CD4-positive, alpha-beta memory T cell (primary cell): ENCODE measurements at regions not wholly inside any gene's neighbourhood (a gene's known extent, or its start where the extent isn't known, plus 50 kb on each side); places are given as distances from the start of the nearest gene placed in this dataset.

Experiments
- CTCF ChIA-PET: fragments of 350-600 bp; sonication (Branson Sonifier 250); formaldehyde crosslinking; loops from one replicate; lab custom pipeline; 2021; ENCODE audit warnings: inconsistent platforms; ENCODE audit not compliant: partially characterized antibody; lab: Charles Lee
- POLR2A ChIA-PET: fragments of 350-600 bp; sonication (Branson Sonifier 250); formaldehyde crosslinking; loops from one replicate; lab custom pipeline; 2021; ENCODE audit not compliant: partially characterized antibody; lab: Charles Lee
- DNase-seq, 5 donors: peaks; one replicate each; pipeline versions ENCODE4 v3.0.0 to v3.0.0-alpha.2; 2020 to 2022; ENCODE audit warnings: mixed read lengths in 1 of 5
- H3K27ac ChIP-seq: one replicate; pipeline ENCODE4 v1.7.0; 2013; ENCODE audit warnings: low read depth, low read length
- H3K27me3 ChIP-seq: 2 replicates; pipeline ENCODE4 v1.7.0; 2013; ENCODE audit warnings: mild to moderate bottlenecking, low read length, moderate library complexity; ENCODE audit not compliant: insufficient read depth
- H3K36me3 ChIP-seq: 2 replicates; pipeline ENCODE4 v1.7.0; 2013; ENCODE audit warnings: mild to moderate bottlenecking, low read length, moderate library complexity; ENCODE audit not compliant: insufficient read depth
- H3K4me1 ChIP-seq: 2 replicates; pipeline ENCODE4 v1.7.0; 2013; ENCODE audit warnings: mild to moderate bottlenecking, low read length, moderate library complexity; ENCODE audit not compliant: insufficient read depth
- H3K4me3 ChIP-seq, 2 donors: one replicate each; pipeline ENCODE4 v1.7.0; 2013; ENCODE audit warnings: low read length in 2 of 2, mild to moderate bottlenecking in 1 of 2
- H3K9me3 ChIP-seq, 2 donors: one replicate each; pipeline ENCODE4 v1.7.0; 2013; ENCODE audit warnings: low read length in 2 of 2, control low read depth in 1 of 2; ENCODE audit not compliant: control insufficient read depth in 1 of 2
- H3K27ac Mint-ChIP-seq, 7 donors: one replicate each; pipeline ENCODE4 v1.8.0; 2020 to 2021; ENCODE audit warnings: mixed read lengths in 7 of 7, mild to moderate bottlenecking in 6 of 7, inconsistent platforms in 3 of 7, moderate library complexity in 3 of 7
- H3K27me3 Mint-ChIP-seq, 2 donors: one replicate each; pipeline ENCODE4 v1.8.0; 2020 to 2021; ENCODE audit warnings: mixed read lengths in 2 of 2
- H3K36me3 Mint-ChIP-seq, 2 donors: one replicate each; pipeline ENCODE4 v1.8.0; 2020 to 2021; ENCODE audit warnings: mixed read lengths in 2 of 2, inconsistent platforms in 1 of 2, mild to moderate bottlenecking in 1 of 2
- H3K4me1 Mint-ChIP-seq, 4 donors: one replicate each; pipeline ENCODE4 v1.8.0; 2020 to 2021; ENCODE audit warnings: mixed read lengths in 4 of 4, mild to moderate bottlenecking in 1 of 4
- H3K4me3 Mint-ChIP-seq, 8 donors: one replicate each; pipeline ENCODE4 v1.8.0; 2020 to 2021; ENCODE audit warnings: mixed read lengths in 8 of 8, mild to moderate bottlenecking in 7 of 8, moderate library complexity in 6 of 8, inconsistent platforms in 3 of 8
- H3K9me3 Mint-ChIP-seq, 8 donors: one replicate each; pipeline ENCODE4 v1.8.0; 2020 to 2021; ENCODE audit warnings: mixed read lengths in 8 of 8, mild to moderate bottlenecking in 5 of 8, inconsistent platforms in 3 of 8, moderate library complexity in 1 of 8
- intact Hi-C: fragments of 100-400 bp; cut with micrococcal nuclease; formaldehyde crosslinking; loops from one replicate; pipeline ENCODE4 v1.15.1; 2023

DNA sequence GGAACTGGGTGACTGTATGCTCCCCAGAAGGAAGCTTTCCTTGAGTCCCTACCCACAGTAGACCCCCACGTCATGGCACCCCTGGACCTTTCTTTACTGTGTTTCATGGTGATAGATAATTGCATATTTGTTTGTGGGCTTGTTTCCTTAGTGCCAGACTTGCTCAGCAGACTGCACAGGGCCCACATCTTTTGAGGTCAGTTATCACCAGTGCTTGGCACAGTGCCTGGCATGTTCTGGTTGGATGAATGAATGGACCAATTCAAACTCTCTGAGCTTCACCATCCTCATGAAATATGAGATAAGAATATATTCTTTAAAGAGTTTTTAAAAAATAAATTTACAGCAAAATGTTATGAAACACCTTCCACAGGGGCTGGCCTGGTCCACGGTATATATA is 78.4 kb upstream of the EMX2 start:
- Histone ChIP-seq H3K27ac (no peak overlapping the region), H3K9me3 (no peaks in the 10 kb centered on the region), H3K36me3 (no peaks in the 10 kb centered on the region), H3K4me3 (no peak overlapping the region), H3K27me3 (no peaks in the 10 kb centered on the region), H3K4me1 (no peaks in the 10 kb centered on the region)
- ChIA-PET POLR2A (no interaction called here), CTCF (interaction anchor here (1.1 kb wide), 1 partner anchor 13 kb away, joined by 3 read pairs; no protein-coding TSS in a partner anchor)
- Mint-ChIP-seq H3K27me3 (peaks cover 4 to 5% of the 10 kb centered on the region in 2 donors), H3K4me3 (no peak overlapping the region), H3K9me3 (no peaks in the 10 kb centered on the region), H3K36me3 (no peaks in the 10 kb centered on the region), H3K4me1 (no peaks in the 10 kb centered on the region), H3K27ac (no peak overlapping the region)
- intact Hi-C loops, result no loop called here
- DNase-seq, result no peak

DNA sequence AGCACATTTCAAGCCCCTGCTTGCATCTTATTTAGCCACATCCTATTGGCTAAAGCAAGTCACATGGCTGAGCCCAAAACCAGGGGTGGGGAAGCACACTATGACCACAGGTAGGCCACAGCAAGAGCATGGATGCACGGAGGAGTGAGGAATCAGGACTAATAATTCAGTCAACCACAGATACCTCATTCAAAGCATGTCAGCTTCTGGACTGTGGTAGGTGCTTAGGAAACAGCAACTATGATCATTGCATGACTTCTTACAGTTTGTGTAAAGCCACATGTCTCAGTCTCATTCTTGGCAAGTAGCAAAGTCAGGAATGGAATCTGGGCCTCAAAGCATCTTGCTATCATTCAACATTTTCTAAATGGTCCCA is 79.0 kb upstream of the EMX2 start:
- Histone ChIP-seq H3K4me3 (no peak overlapping the region), H3K36me3 (no peaks in the 10 kb centered on the region), H3K27me3 (no peaks in the 10 kb centered on the region), H3K27ac (no peak overlapping the region), H3K9me3 (no peaks in the 10 kb centered on the region), H3K4me1 (no peaks in the 10 kb centered on the region)
- DNase-seq, result no peak
- ChIA-PET CTCF (no interaction called here), POLR2A (no interaction called here)
- Mint-ChIP-seq H3K36me3 (no peaks in the 10 kb centered on the region), H3K4me3 (no peak overlapping the region), H3K9me3 (no peaks in the 10 kb centered on the region), H3K4me1 (no peaks in the 10 kb centered on the region), H3K27ac (no peak overlapping the region), H3K27me3 (peaks cover 6 to 8% of the 10 kb centered on the region in 2 donors)
- intact Hi-C loops, result no loop called here

DNA sequence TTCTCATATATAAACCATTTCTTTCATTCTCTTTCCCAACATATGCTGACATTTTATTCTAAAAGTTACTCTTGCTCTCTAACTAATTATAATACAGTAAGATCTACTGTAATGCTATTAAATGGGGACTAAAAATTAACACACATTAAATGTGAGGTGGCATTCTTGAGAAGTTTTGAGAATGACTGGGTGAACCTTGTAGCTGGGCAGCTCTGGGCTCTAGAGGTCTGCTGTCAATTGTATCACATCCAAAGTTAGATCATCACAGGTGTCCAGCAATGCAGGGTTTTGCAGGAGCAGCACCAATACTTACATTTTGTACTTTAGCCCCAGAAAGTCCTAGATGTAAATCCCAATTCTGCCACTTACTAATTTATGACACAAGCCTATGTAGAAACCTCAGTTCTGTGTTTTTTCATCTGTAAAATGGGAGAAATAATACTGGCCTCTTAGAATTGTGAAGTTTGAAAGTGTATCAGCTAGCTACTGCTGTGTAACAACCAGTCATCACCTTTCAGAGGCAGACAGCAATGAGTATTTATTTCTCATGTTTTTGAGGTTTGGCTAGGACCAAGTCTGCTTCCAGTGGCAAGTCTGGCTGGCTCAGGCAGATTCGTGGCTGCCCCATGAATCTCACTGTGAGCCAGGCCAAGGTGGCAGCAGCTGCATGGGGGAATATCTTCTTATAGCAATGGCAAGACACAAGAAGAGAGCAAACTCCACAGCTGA is 79.6 kb upstream of the EMX2 start:
- intact Hi-C loops, result no loop called here
- CTCF ChIA-PET, result no interaction called here
- H3K36me3 Mint-ChIP-seq, result no peaks in the 10 kb centered on the region

DNA sequence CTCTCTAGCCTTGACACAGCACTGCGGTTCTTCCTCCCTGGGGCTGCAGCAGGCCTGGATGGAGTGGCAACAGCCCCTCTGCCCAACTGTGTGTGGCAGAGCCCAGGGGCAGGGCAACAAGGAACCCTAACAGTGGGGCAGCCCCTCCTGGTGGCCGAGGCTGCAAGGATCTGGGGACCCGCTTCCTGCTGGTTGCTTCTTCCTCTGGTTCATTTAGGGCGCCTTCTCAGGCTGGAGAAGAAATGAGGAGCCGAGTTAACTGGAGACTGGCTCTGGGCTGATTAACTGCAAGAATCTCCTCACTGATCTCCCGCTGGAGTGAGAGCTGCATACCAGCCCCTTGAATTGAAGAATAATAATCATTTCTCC is 80.1 kb upstream of the EMX2 start:
- Histone ChIP-seq H3K9me3 (no peaks in the 10 kb centered on the region), H3K27me3 (no peaks in the 10 kb centered on the region), H3K4me3 (no peak overlapping the region), H3K27ac (no peak overlapping the region), H3K36me3 (no peaks in the 10 kb centered on the region), H3K4me1 (no peaks in the 10 kb centered on the region)
- Mint-ChIP-seq H3K4me1 (no peaks in the 10 kb centered on the region), H3K36me3 (no peaks in the 10 kb centered on the region), H3K4me3 (no peak overlapping the region), H3K9me3 (peaks cover 0 to under 1% (median 0%) of the 10 kb centered on the region in 8 donors), H3K27ac (no peak overlapping the region), H3K27me3 (peaks cover 8% of the 10 kb centered on the region in 2 donors)
- DNase-seq, result no peak
- POLR2A ChIA-PET, result no interaction called here
- CTCF ChIA-PET, result no interaction called here
- intact Hi-C loops, result no loop called here

More for the DNA sequence above, 79.6 kb upstream of the EMX2 start:
- no peak overlapping the region for H3K4me3 Mint-ChIP-seq
- DNase-seq, result no peak
- H3K27me3 ChIP-seq, result no peaks in the 10 kb centered on the region
- H3K9me3 ChIP-seq, result no peaks in the 10 kb centered on the region
- no peak overlapping the region for H3K27ac Mint-ChIP-seq
- H3K4me1 ChIP-seq, result no peaks in the 10 kb centered on the region
- no peak overlapping the region for H3K4me3 ChIP-seq
- no peaks in the 10 kb centered on the region for H3K9me3 Mint-ChIP-seq
- POLR2A ChIA-PET, result no interaction called here
- peaks cover 8% of the 10 kb centered on the region in 2 donors for H3K27me3 Mint-ChIP-seq
- no peaks in the 10 kb centered on the region for H3K4me1 Mint-ChIP-seq
- no peaks in the 10 kb centered on the region for H3K36me3 ChIP-seq
- no peak overlapping the region for H3K27ac ChIP-seq

DNA sequence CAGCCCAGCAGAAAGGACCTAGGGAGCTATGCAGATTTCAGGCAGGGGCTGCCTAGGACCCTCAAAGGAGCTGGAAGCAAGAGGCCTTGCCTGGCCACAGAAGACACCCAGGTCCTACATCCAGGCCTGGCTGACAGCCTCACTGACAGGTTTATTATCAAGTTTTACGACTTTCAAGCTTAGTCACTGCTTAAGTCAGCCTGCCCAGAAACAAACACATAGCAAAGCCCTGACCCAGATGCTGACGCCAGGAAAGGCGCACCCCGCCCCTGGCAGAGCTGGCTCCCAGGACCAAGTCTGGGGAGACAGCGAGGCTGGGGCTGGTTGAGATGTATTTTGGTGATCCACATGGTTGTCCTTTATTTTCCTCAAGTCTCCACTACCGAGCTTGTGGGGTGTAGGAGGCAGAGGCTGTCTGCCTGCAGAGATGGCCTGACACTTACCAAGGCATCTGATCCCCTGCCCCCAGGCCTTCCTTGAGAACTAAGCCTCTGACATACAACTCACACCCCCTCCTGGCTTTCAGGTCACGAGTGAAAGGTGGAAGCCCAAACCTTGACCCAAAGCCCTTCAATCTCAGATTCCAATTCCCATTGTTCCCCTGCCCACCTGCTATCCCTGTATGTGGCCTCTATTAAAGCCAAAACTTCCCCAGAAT is 80.7 kb upstream of the EMX2 start:
- Mint-ChIP-seq H3K9me3 (peaks cover 0 to 1% (median 0%) of the 10 kb centered on the region in 8 donors), H3K4me3 (no peak overlapping the region), H3K4me1 (no peaks in the 10 kb centered on the region), H3K27ac (no peak overlapping the region), H3K27me3 (peaks cover 8% of the 10 kb centered on the region in 2 donors), H3K36me3 (no peaks in the 10 kb centered on the region)
- H3K27me3 ChIP-seq, result peaks cover 4% of the 10 kb centered on the region
- intact Hi-C loops, result no loop called here
- H3K9me3 ChIP-seq, result no peaks in the 10 kb centered on the region
- H3K36me3 ChIP-seq, result no peaks in the 10 kb centered on the region
- H3K4me1 ChIP-seq, result no peaks in the 10 kb centered on the region
- POLR2A ChIA-PET, result no interaction called here
- DNase-seq, result no peak
- no peak overlapping the region for H3K4me3 ChIP-seq
- H3K27ac ChIP-seq, result no peak overlapping the region
- CTCF ChIA-PET, result interaction anchor here (1.4 kb wide), 1 partner anchor 19 kb away, joined by 5 read pairs; no protein-coding TSS in a partner anchor

DNA sequence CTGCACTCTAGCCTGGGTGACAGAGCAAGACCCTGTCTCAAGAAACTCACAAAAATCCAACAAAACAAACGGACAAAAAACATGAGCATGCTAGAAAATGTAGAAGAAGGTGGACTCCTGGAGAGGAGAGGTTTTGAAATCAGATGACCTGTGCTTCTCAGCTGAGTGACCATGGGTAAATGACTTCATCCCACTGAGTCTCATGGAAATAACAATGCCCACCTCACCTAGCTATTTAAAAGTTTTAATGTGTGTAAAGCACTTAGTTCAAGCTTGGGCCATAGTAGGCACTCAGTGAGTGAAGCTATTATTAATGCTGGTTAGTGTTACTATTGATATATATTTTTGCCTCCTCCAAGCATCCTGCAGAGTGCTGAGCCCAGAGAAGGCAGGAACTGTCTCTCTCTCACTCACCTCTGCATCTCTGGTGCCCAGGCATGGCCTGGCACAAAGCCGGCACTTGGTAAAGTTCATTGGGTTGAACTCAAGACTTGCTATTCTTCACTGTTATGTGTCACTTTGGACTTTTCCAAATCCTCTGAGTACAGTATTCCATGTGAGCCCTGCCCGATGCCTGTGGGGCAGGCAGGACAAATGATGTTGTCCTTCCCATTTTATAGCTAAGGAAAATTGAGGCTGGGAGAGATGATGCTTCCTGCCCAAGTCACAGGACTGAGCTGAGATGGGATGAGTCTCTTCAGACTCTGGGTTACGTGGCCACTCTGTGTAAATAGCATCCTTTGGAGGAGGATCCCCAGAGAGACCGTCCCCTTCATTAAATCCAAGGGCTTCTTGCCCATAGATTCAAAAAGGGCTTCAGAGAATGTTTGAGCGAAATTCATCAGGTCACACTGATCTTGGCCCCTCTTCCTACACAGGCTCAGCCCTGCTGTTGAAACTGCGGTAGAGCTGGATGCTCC is 81.4 kb upstream of the EMX2 start:
- ChIA-PET POLR2A (no interaction called here), CTCF (interaction anchor here (1.4 kb wide), 1 partner anchor 19 kb away, joined by 5 read pairs; no protein-coding TSS in a partner anchor)
- intact Hi-C loops, result no loop called here
- no peak overlapping the region for H3K4me3 ChIP-seq
- no peaks in the 10 kb centered on the region for H3K4me1 ChIP-seq
- Mint-ChIP-seq H3K9me3 (peaks cover 0 to 1% (median 0%) of the 10 kb centered on the region in 8 donors), H3K27ac (no peak overlapping the region), H3K36me3 (no peaks in the 10 kb centered on the region), H3K4me3 (no peak overlapping the region), H3K27me3 (peaks cover 8 to 12% of the 10 kb centered on the region in 2 donors), H3K4me1 (no peaks in the 10 kb centered on the region)
- H3K27ac ChIP-seq, result no peak overlapping the region
- H3K36me3 ChIP-seq, result no peaks in the 10 kb centered on the region
- no peak for DNase-seq
- no peaks in the 10 kb centered on the region for H3K9me3 ChIP-seq
- H3K27me3 ChIP-seq, result peaks cover 5% of the 10 kb centered on the region

DNA sequence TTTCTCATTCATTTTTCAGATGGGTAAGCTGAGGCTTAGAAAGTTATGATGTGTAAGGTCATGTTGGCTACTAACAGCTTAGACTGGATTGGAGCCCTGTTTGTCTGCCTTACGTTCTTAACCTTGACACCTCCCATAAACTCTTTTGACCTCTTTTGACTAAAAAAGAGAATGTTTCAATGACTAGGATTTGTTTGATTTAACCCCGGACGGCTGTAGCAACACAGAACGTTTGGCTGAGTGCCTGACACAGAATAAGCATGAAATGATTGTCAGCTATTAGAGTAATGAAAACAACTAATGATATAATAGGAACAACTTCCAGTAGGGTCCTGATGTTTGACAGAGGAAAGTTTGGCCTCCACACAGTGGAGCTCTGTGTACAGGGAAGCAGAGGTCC is 83.3 kb upstream of the PDZD8 start:
- intact Hi-C loops, result no loop called here
- Histone ChIP-seq H3K36me3 (no peaks in the 10 kb centered on the region), H3K4me3 (no peak overlapping the region), H3K4me1 (no peaks in the 10 kb centered on the region), H3K9me3 (no peaks in the 10 kb centered on the region), H3K27me3 (peaks cover 5% of the 10 kb centered on the region), H3K27ac (no peak overlapping the region)
- H3K4me3 Mint-ChIP-seq, result no peak overlapping the region
- H3K9me3 Mint-ChIP-seq, result peaks cover 0 to 7% (median 2%) of the 10 kb centered on the region in 8 donors
- ChIA-PET CTCF (interaction anchor here (0.9 to 1.4 kb wide), 2 partner anchors 9 to 16 kb away, joined by 3 to 4 read pairs; no protein-coding TSS in a partner anchor), POLR2A (no interaction called here)
- DNase-seq, result no peak
- H3K27ac Mint-ChIP-seq, result no peak overlapping the region
- no peaks in the 10 kb centered on the region for H3K4me1 Mint-ChIP-seq
- H3K36me3 Mint-ChIP-seq, result no peaks in the 10 kb centered on the region
- H3K27me3 Mint-ChIP-seq, result peaks cover 10% of the 10 kb centered on the region in 2 donors
